ENCODE measurements at regions not wholly inside any gene's neighbourhood (a gene's known extent, or its start where the extent isn't known, plus 50 kb on each side); places are given as distances from the start of the nearest gene placed in this dataset.

DNA sequence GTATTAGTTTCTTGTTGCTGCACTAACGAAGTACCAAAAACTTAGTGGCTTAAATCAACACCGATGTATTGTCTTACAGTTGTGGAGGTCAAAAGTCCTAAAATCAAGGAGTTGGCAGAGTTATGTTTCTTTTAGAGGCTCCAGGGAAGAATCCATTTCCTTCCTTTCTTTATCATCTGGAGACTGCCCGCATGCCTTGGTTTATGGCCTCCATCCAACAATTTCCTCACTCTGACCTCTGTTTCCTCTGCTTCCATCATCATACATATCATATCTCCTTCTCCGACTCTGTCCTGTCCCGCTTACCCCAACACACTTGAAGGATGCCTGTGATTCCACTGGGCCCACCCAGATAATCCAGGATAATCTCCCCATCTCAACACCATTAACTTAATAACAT lies 627.8 kb downstream of the KCNJ2 start:
- no peak for TF ChIP-seq EZH2 (IDR thresholded peaks at IDR 0.05; ENCODE audit: low read depth)
- TF ChIP-seq, protein P1, sequence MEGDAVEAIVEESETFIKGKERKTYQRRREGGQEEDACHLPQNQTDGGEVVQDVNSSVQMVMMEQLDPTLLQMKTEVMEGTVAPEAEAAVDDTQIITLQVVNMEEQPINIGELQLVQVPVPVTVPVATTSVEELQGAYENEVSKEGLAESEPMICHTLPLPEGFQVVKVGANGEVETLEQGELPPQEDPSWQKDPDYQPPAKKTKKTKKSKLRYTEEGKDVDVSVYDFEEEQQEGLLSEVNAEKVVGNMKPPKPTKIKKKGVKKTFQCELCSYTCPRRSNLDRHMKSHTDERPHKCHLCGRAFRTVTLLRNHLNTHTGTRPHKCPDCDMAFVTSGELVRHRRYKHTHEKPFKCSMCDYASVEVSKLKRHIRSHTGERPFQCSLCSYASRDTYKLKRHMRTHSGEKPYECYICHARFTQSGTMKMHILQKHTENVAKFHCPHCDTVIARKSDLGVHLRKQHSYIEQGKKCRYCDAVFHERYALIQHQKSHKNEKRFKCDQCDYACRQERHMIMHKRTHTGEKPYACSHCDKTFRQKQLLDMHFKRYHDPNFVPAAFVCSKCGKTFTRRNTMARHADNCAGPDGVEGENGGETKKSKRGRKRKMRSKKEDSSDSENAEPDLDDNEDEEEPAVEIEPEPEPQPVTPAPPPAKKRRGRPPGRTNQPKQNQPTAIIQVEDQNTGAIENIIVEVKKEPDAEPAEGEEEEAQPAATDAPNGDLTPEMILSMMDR (conservative IDR thresholded peaks at IDR 0.05): no peak

Data from PC-9 (cell line).